ENCODE measurements at regions not wholly inside any gene's neighbourhood (a gene's known extent, or its start where the extent isn't known, plus 50 kb on each side); places are given as distances from the start of the nearest gene placed in this dataset.

DNA sequence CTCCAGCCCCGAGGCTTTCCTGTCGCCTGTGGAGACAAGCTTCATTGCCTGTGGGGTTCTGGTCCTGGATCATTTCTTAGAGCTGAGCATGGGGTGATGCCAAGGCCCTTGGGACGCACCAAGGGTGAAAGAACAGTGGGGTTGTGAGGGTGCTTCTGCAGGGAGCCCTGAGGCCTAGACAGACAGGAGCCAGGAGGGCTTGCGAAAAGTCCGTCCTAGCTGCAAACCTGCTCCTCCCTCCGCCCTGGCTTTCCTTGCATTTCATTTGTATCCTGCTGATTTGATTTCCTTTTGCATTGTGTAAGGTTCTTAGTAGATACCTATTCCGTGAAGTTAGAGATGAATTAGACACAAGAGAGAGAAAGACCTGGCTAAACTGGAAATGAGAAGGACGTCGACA, 286.9 kb upstream of the C2CD4B start:
- H3K4me3 ChIP-seq (ENCODE audit: low read length): no peak overlapping the region
- no peak for DNase-seq (ENCODE audit: low read depth, low spot score)

DNA sequence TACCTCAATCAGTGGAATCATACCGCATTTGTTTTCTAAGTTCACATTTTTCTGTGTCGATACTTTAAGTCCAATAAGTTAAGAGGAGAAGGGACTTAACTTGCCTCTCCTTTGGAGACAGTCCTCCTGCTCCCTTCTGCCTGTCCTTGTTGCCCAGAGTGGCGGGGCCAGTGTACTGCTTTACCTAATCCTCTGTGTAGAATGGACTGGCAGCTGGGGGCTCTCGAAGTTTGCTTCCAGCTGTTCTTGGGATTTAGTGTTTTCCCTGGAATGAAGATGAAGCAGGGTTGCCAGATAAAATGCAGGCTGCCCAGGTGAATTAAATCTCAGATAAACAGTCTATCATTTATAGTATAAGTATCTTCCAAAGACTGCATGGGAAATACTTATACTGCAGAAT, 287.6 kb upstream of the C2CD4B start:
- no peak overlapping the region for H3K4me3 ChIP-seq (ENCODE audit: low read length)
- no peak for DNase-seq (ENCODE audit: low read depth, low spot score)

DNA sequence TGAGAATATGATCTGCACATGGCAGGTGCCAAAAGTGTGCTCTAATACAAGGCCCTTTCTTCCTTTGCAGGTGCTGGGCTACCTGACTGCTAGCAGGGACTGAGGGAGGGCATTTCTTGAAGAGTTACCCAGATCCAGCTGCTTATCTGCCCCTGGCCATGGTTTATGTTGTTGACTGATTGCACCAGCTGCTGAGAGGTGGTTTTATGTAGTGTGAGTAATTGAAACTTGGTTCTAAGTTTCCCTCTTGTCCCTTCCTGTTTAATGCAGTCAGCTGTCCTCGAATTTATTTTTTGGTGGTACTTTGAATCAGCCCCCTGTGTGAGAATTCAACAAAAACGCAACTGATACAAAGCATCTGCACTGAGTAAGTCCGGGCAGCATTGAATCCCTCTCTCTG, 288.3 kb upstream of the C2CD4B start:
- DNase-seq (ENCODE audit: low read depth, low spot score): no peak
- H3K4me3 ChIP-seq (ENCODE audit: low read length): no peak overlapping the region

DNA sequence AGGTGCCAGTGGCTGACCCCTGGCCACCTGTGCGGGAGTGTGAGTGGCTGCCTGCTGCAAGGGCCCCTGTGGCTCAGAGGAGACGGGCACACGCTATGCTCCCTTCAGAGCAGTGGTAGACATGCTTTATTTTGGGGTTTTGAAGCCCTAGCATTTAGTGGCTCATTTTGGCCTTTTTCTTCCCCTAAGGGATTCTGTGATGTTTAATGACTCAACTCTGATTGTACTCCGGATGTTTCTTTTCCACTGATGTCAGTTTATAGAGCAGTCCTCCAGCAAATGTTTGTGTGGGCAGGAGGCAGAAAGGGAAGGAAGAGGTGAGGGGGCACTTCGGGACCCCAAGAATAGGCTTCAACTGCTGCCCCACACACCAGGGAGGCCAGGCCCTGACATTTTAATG, 288.9 kb upstream of the C2CD4B start:
- no peak for DNase-seq (ENCODE audit: low read depth, low spot score)
- no peak overlapping the region for H3K4me3 ChIP-seq (ENCODE audit: low read length)

DNA sequence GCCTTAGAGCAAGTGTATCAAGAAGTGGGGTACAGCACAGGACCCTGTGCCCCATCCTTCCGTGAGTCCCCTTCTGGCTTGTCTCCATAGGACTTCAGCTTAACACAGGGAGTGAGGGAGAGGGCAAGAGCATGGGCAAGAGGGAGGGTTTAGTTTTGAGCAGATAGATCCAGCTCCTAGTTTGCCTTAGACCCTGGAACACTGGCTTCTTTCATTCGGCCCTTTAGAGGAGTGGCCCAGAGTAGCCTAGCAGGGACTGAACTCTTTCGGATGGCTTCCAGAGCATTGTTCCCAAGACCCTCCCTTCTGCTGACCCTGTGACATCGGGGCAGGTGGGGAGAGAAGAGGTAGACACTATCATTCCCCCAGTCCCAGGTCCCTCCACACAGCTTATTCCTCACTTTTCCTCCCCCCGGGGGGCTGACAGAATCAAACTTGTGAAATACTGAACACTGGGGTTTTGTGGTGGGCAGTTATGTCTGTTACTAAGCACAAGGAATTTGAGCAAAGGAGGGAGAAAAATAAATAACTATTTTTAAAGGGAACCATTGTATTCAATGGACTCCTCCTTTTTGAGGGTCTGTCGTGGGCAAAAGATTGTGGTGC, 289.6 kb upstream of the C2CD4B start:
- DNase-seq (ENCODE audit: low read depth, low spot score): no peak
- no peak overlapping the region for H3K4me3 ChIP-seq (ENCODE audit: low read length)

DNA sequence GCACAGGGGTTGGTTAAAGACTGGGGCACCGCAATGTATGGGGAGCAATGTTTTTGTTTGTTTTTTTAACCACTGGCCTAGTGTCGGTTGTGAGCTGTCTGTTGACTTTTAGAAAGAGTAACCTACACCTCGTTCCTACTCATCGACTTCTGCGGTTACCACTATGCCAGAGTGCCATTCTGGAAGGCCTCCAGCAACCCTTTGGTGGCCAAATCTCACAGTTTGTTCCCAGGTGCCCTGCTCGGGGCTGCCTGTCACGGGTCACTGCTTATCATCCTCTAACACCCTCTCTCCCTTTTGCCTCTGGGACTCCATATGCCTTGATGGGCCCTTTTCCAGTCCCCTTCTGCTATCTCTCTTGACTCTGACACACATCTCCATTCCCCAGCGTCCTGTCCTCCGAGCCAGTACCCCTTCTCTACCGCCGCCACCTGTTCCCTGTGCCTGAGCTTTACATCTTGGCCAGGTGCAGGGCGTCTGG, 290.4 kb upstream of the C2CD4B start:
- H3K4me3 ChIP-seq (ENCODE audit: low read length): no peak overlapping the region
- no peak for DNase-seq (ENCODE audit: low read depth, low spot score)

DNA sequence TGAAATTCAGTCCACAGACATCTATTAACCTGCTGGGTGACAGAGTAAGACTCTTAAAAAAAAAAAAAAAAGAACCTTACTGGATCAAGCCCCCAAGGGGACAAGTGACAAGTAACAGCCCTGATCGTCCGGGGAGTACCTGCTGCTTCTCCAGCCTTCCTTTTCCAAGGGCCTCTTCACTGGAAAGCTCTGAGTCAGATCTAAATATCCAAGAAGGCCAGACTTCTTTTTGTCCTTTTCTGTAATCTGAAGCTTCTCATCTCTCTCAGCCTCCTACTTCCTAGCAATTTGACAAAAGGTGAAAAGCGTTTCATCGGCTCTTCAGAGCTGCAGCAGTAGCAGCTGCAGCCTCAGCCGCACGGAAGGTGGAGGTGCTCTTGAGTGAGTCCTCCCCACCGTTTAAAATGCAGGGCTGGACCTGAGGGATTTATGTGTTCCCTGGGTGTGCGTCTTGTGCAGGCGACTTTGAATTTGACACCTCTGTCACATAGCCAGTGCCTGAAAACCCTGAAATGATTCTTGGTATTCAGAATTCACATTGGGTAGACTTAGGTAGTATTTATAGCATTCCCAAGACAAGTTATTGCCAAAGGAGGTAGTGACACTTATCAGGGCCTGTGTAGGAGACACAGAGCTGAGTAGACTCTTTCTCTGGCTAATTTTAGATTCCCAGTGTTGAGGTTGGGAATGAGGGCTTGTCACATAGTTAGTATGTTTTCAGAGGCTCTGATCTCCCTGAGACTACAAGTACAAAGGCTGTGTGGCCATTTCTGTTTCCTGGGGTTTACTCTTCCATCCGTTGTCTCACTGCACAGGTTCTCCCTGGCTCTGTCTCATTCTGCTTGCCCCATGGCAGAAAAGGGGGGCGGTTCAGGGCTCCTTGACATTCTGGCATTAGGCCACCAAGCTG, 291.2 kb upstream of the C2CD4B start:
- H3K4me3 ChIP-seq (ENCODE audit: low read length): no peak overlapping the region
- DNase-seq (ENCODE audit: low read depth, low spot score): no peak

DNA sequence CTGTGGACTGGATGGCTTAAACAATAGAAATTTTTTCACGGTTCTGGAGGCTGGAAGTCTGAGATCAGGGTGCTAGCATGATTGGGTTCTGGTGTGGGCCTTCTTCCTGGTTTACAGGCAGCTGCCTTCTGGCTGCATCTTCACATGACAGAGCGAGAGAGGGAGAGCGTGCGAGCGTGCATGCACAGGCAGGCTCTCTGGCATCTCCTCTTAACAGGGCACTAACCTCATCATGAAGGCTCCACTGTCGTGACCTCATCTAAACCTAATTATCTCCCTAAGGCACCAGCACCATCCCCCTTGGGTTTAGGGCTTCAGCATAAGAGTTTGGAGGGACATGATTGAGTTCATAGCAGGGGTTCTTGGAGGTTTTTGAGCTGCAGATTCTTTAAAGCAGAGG, 292.0 kb upstream of the C2CD4B start:
- no peak overlapping the region for H3K4me3 ChIP-seq (ENCODE audit: low read length)
- DNase-seq (ENCODE audit: low read depth, low spot score): no peak

DNA sequence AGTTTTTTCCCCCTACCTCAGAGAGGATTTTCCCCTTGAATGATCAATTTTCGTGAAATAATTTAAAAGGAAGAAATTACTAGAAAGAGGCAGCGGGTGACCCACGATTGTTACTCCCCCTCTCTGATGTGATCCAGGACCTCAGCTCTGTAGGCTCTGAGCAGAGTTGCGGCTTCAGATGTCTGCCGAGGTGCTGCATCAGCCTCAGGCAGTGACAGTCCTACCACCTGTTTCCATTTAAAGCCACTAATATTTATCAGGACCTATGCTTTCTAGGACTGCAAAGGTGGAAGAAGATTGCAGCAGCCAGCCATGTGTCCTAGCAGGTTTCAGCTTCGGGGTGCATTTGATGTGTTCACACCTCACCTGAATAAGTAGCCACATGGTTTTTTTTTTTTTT, 294.8 kb upstream of the C2CD4B start:
- H3K4me3 ChIP-seq (ENCODE audit: low read length): no peak overlapping the region
- DNase-seq (ENCODE audit: low read depth, low spot score): no peak

DNA sequence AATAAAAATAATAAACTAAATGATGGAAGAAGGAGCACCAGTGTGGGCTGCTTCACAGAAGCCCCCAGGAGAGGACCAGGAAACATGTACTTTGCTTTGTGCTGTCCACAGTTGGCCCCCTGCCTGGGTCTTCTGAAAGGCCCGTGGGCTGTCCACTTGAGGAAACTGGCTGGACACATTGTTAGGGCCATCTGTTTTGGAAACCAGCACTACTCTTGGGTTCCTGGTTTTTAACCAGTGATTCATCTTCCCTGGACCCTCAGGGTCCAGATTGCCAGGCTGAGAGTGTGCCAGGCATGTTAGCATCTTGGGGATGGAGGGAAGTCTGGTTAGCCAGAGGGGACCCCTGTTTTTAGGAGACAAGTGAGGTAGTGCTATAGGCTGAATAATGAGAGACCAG, 297.2 kb upstream of the C2CD4B start:
- no peak overlapping the region for H3K4me3 ChIP-seq (ENCODE audit: low read length)
- no peak for DNase-seq (ENCODE audit: low read depth, low spot score)

DNA sequence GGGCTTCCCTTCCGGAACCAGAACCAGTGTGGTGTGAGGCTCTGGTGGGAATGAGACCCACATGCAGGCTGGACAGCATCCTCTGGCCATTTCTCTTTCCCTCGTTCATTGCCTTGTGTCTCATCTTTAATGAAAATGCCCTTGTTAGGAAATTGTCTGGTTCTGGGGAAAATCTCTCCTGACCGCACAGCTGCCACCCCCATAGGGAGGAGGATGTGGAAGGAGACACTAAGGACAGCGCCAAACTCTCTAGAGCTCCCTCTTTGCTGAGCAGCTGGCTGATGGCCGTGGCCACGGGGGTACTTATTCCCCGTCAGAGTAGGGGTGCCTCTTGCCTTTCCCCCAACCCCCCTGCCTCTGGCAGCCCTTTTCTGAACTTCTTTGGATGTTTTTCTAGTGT, 297.6 kb upstream of the C2CD4B start:
- no peak overlapping the region for H3K4me3 ChIP-seq (ENCODE audit: low read length)
- no peak for DNase-seq (ENCODE audit: low read depth, low spot score)

DNA sequence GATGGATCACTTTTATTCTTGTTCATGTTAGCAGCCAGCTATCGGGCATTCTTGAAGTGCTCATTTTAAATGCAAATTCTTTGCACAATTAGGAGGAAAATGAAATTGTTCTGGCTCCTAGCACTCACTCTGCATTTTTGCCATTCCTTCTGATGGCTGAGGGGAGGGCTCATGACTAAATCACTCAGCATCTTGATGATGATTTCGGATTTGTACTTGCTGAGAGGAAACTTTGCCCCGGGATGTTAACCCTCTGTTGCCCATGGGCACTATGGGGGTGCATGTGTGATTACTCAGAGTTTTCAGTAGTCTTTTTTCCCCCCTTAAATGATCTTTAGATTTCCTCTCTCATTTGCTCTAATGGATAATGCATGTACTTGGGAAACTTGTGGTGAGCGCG, 299.6 kb upstream of the C2CD4B start:
- DNase-seq (ENCODE audit: low read depth, low spot score): no peak
- H3K4me3 ChIP-seq (ENCODE audit: low read length): no peak overlapping the region

DNA sequence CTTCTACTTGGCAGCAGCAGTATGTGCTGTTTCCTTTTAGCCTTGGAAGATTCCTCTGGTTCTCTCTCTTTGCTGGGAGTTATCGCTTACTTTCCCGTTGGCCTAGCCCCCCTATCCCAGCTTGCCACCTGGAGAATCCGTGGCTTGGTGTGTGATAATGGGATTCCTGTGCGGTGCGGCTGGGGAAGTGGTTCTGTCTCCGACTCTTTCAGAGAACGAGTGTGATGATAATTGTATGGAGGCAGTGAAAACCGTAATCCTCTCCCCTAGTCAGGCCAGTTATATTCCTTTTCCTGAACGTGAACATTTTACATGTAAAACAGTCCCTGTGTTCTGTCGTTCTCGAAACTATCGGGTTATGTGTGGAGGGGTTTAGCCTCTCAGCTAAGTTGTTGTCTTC, 300.1 kb upstream of the C2CD4B start:
- H3K4me3 ChIP-seq (ENCODE audit: low read length): no peak overlapping the region
- no peak for DNase-seq (ENCODE audit: low read depth, low spot score)

DNA sequence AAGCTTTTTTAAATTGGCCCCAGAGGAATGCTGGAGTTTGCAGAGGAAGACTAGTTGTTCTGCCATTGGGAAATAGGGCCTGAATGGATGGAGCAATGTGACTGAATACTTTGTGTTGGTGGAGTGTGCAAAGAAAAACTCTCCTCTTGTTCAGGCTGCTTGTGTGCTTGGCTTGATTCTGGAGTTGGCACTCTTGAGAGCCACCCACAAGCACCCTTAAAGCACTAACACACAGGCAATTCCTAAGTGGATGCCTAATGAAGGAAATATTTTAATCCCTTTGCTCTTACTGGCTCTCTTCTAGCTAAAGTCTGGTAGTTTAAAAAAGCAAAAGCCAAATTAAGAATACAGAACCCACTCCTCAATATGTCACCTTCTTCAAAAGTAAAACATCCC, 304.4 kb upstream of the C2CD4B start:
- H3K4me3 ChIP-seq (ENCODE audit: low read length): no peak overlapping the region
- no peak for DNase-seq (ENCODE audit: low read depth, low spot score)

DNA sequence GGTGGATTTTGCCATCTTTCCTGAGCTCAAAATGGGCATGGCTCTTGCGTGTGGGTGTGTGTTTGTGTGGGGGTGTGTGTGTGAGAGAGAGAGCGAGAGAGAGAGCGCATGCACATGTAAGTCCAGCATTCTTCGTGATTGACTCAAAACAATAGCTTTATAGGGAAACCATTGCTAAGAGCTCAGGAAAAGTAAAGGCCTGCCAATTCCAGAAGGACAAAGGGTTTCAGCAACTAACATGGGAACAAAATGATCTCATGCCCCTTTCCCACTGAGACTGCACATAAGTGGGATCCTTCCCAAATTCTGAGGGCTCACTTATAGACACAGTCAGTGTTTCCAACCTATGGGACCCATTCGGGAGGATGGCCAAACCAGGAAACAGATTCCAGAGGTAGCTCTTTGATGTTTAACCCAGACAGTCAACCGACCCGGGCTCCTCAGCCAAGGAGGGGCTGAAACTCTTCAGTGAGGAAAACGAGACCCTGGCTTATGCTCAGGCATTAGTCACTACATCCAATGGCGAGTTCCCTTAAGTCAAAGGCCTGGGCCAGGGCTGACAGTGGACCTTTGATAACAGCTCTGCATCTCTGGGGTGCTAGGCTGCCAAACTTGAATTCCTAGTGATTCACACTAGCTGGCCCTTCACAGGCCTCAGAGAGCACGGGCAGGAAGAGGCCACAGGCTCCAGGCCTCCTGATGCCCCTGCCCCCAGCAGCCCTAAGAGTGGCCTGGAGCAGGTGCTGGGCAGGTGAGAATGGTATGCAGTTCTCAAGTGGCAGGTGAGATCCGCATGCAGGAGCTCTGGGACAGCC, 305.0 kb upstream of the C2CD4B start:
- no peak overlapping the region for H3K4me3 ChIP-seq (ENCODE audit: low read length)
- no peak for DNase-seq (ENCODE audit: low read depth, low spot score)

DNA sequence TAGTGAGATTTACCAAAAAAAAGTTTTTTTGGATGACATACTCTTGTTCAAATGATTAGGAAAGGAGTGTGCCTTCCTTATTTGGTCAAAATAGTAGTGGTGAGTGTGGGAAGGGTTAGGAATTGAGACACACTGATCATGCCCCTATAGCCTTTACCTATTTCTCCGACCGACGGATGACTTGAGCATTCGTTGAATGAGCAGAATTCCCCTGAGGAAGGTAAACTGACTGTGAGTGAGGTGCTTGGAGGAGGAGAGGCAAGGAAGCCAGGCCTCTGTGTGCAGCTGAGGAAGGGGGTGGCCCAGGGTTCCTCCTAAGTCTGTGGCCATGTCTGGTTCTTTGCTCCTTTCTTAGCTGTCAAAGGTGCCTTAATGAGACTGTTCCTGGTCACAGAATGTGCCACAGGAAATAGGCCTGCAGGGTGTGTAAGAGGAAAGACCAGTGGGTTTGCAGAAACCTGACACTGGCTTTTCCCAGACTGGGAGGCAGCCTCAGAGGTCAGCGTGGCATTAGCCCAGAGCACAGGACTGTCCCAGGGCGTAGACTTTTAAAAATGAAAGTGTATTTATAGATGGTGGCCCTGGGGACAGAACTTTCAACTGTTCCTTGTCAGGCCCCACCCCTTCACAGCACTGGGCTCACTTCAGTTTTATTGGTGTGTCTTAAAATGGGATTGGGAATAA, 307.7 kb upstream of the C2CD4B start:
- no peak overlapping the region for H3K4me3 ChIP-seq (ENCODE audit: low read length)
- no peak for DNase-seq (ENCODE audit: low read depth, low spot score)

DNA sequence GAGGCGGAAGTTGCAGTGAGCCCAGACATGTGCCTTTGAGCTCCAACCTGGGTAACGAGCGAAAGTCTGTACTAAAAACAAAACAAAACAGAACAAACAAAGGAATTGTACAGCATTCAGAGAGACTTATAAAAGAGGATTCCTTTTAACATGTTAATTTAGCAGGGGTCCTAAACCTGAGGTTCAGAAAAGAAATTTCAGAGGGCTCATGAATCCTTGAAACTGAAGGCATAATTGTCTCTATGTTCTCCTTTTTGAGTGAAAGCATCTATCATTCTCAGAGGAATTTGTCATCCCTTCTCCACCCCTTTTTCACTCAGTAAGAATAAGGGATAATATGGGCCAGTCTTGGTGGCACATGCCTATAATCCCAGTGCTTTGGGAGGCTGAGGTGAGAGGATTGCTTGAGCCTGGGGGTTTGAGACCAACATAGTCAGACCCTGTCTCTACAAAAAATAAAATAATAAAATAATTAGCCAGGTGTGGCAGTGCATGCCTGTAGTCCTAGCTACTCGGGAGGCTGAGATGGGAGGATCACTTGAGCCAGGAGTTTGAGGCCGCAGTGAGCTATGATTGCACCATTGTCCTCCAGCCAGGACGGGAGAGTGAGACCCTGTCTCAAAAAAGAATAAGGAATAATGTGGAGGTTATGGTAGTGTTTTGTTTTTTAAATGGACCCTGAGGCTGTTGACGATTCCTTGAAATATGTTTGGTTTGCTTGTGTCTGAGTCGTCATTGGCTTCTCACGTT, 309.1 kb upstream of the C2CD4B start:
- DNase-seq (ENCODE audit: low read depth, low spot score): no peak
- H3K4me3 ChIP-seq (ENCODE audit: low read length): no peak overlapping the region

DNA sequence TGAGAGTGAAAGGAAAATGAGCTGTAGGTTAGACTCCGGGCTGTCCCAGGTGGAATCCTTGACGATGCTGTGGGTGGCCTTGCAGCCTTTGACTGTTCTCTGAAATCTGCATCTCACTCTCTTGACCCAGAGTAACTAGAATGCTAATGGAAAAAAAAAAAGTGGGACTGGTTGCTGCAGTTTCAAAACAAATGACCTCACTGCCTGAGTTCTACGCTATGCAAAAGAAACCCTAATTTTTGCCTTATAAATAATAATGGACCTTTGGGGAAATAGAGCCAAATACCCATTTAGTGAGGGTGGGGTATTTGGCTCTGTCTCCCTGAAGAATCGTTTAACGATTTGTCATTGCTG, 309.7 kb upstream of the C2CD4B start:
- no peak overlapping the region for H3K4me3 ChIP-seq (ENCODE audit: low read length)
- no peak for DNase-seq (ENCODE audit: low read depth, low spot score)

DNA sequence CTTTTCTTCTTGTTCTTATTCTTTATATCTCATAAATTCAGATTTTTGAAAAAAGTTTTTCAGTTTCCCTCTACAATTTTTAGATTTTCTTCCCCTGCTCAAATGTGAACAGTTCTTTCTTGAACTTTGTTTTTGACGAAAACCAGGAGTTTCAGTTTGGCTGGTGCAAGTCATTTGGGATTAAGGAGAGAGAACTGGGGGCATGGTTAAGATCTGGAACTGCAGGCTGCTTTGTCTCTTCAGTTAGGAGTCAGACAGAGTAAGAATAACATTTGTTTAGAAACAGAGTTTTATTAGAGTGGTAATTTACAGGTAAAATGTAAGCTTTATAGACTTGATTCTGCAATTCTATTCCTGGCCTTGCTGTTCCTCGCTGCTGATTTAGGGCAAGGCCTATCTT, 310.5 kb upstream of the C2CD4B start:
- DNase-seq (ENCODE audit: low read depth, low spot score): no peak
- H3K4me3 ChIP-seq (ENCODE audit: low read length): no peak overlapping the region
